Posterior cingulate gyrus (tissue), 11 donors: ENCODE measurements at regions not wholly inside any gene's neighbourhood (a gene's known extent, or its start where the extent isn't known, plus 50 kb on each side); places are given as distances from the start of the nearest gene placed in this dataset.

Experiments
- DNase-seq, 10 donors: peaks; one replicate each; pipeline versions ENCODE4 v3.0.0 to v3.0.0-alpha.2; 2020 to 2021; ENCODE audit warnings: mixed read lengths in 3 of 10
- intact Hi-C: fragments of 100-400 bp; cut with DNase I; formaldehyde crosslinking; loops from one replicate; pipeline ENCODE4 v1.15.1; 2023

DNA sequence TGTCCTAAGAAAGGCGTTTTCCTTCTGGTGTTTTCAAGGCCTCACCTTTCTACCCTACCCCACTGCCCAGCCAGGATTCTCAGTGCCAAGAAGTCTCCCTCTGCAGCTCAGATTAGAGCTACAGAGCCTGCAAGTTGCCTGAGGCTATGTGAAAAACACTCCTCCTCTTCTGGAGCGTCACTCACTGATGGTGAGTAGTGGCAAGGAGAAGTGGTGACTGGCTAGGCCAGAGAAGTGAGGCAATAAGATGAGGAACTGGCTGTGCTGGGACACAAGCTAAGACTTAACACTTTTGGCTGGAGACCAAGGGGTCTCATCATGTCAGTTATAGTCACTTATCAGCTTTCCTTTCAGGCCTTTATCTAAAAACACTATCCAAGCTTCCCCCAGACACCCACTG lies 86.7 kb upstream of the PRKAR2B start:
- intact Hi-C loops = no loop called here
- DNase-seq = no peak

DNA sequence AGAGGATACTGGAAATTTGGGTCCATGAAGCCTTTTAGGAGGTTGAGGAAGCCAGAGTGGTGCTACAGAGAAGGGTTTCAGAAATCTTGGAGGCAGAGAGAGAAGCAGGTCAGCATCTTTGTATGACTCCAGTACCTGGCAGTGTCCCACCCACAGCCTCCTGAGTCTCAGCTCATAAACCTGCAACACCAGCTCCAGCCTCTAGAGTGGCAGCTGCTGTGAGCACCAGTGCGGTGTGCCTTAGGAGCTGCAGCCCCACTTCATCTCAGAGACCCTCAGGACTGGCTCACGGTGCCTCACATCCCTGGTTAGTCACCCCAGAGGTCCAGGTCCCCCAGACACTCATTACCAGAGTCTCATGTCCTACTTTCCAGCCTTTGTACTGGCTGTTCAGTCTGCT lies 84.8 kb upstream of the PRKAR2B start:
- intact Hi-C loops = no loop called here
- DNase-seq = no peak

DNA sequence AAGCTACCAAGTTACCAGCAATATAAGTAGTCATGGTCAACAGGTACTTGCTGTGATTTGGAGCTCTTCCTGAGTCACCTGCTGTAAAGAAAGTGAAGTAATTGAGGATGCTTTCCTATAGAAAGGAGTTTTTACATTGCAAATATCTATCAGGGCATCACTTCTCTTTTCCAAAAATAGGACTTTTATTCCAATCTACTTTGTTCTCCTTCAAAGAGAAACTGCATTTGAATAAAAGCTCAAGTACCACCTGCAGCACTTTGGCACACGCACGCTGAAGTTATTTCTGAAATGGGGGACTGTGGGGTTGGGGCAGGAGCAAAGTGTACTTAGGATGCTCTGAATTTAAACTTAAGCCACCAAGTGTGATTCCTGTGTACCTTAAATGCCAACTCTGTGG lies 81.8 kb upstream of the PRKAR2B start:
- intact Hi-C loops = no loop called here
- DNase-seq = no peak

DNA sequence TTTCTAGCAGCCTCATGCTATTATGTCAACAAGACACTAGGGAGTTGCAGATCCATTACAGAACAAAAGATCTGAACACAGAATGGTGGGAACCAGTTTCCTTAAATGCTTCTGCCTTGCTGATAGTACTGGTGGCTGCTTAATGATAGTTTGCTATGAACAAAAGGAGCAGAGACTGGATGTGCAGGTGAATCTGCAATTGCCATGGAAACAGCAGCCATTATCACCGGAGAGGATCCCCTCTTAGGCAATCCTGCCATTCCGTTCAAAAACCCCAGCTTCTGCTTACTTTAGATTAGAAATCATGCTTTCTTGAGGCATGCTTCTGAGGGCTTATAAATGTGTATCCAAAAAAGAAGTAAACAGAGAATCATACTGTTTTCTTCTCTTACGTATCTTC lies 80.0 kb upstream of the PRKAR2B start:
- peak in 1 of 10 donors; percentile 2 for DNase-seq
- intact Hi-C loops = no loop called here

DNA sequence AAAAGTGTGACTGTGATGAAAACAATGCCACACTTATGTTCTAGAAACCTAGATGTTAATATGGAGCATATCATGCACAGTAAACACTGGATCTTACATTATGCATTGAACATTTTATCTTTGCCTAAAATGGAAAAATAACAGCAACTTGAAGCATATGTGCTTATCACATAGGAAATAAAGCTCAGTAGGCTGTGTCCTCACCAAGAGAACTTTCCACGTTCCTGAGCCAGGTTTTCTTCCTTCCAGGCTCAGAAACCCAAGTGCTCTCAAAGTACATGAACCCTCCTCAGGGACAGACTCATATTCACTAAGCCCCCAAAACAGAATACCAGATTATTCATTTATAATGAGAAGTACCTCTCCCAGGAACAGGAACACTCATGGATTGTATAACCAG lies 79.4 kb upstream of the PRKAR2B start:
- intact Hi-C loops = no loop called here
- no peak for DNase-seq

DNA sequence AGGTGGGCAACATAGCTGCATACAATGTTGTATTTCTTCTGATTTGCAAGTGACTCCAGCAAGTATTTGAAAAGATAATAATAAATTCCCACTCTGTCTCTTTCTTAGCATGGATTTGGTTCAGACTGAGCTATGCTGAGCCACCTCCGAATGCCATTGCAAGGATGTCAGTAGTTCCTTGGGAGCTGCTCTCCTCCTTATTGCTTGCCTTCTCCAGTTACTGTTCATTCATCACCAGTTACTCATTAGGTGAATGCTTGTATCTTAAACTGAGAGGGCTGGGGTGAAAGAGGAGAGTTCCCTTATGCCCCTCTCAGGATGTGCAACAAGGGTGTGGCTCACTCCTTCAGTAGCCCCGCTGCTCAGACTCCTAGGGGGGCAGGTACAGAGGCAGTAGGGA lies 78.4 kb upstream of the PRKAR2B start:
- intact Hi-C loops = no loop called here
- no peak for DNase-seq

DNA sequence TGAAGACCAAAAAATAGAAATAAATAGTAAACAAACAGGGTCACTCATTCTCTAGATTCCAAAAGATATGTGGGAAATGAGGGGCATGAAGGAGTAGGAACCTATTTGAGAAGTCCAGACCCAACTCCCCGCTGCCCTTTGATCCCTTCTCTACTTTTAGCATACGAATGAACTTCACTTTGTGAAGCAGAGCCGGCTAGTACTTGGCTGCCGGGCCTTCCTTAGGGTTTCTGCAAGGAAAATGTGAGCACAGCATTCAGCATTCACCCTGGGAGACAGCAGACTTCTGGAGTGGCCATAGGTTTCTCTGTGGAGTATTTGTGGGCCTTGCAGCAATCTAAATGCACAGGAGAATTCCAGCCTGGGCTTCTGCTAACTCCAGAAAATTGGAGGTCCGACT lies 76.3 kb upstream of the PRKAR2B start:
- no peak for DNase-seq
- intact Hi-C loops = no loop called here

DNA sequence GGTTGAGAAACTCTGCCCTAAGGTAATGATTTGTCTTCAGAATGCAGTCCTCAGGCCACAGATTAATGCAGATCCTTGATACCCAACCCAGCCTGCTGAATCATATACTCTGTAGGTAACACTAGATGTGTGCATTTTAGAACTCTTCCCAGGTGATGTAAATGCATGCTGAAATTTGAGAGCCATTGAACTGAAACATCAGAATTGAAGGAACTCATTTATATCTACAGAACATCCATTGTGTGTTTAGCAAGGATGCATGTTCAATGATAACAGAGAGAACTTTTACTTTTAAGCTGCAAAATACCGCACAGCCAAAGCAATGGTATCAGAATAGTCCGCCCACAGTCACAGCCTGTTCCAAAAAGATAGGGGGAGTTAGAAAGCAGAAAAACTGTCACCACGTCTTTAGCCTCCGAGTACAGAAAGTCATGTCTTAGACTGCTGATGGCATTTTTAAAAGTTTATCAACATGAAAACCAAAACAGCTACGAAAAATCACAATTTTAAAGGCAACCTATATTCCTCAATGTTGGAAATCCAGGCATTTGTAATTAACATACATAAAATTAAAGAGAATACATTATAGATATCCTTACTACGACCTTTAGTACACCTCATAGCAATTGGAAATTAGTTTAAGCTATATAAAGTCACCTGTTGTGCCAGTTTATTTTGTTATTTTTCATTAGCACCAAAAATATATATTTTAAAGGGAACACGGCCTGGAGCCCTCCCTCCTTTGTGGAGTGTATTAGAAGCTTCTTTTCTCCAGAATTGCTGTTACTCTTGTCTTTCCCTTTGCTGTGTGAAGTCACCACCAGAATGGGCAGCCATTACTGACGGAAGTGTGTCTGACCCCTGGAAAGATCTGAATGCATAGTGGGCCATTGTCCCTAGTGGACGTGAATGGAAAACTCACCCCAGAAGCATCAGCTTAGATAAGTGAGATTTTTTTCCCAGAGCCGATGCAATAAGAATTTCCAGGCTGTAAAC lies 65.8 kb upstream of the PRKAR2B start:
- intact Hi-C loops = no loop called here
- DNase-seq = no peak

DNA sequence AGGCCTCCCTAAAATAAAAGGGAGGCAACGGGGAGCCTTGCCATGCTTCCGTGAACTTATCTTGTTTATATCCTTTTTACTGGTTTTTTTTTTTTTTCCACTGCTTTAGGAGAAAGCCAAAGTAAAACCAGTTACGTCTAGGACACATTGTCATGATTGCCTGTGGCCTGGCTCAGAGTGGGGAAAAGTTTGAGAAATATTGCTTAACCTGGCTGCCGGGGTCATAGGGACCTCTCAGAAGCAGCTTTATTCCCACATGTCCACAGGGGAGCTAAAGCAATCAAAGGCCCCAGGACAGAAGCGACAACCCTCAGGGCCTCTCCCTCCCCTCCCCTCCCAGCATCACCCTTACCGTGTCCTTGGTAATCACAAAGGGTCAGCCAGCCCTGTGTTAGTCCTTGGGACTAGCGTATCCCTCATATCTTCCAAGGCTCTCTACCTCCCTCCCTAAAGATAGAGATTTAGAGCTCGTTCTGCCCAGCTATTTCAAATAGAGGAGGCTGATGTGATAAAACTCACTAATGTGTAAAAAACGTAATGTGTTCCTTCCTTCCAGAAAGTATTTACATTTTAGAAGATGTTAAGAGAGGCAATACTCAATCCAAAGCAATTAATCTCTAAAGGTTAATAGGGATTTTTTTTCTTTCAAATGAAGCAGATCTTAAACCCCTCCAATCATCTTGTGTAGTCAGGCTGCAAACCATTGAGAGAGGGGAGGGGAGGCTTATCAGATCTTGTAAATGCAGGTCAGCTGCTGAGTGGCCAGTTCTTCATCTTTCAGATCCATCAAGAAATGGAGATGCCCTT lies 64.8 kb upstream of the PRKAR2B start:
- intact Hi-C loops = no loop called here
- no peak for DNase-seq

DNA sequence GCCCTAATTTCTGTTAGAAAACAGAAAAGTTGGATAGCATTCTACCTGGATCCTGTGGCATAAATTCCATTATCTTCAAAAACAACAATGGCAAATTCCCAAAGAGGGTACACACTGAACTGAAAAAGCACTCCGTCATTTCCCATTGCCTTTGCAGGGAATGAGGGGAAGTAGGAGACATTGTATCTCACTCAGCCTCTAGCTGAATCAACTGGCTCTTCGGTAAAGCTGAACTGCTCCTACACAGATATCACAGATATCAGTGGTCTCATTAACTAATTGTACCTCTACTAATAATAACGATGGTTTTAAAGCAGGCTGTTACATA lies 64.2 kb upstream of the PRKAR2B start:
- no peak for DNase-seq

DNA sequence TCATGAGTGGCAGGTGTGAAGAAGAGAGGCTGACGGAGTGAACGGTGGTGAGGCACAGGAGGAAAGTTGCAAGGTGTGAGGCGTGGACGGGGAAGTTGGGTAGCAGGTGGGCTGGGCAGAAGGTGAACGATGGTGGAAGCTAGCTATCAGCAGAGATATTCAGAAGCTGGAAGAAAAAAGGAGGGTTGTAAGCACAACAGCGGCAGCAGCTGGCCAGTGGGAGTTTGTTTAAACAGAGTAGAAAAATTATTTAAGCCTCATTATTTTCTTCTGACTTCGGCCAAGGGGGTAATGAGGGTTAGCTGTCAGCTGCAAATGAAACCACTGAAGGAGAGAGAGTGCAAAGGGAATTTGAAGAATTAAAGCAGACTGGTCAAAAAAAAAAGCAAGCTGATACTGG lies 62.1 kb upstream of the PRKAR2B start:
- DNase-seq = no peak
- intact Hi-C loops = no loop called here

More for the DNA sequence above, 64.2 kb upstream of the PRKAR2B start:
- intact Hi-C loops = no loop called here

DNA sequence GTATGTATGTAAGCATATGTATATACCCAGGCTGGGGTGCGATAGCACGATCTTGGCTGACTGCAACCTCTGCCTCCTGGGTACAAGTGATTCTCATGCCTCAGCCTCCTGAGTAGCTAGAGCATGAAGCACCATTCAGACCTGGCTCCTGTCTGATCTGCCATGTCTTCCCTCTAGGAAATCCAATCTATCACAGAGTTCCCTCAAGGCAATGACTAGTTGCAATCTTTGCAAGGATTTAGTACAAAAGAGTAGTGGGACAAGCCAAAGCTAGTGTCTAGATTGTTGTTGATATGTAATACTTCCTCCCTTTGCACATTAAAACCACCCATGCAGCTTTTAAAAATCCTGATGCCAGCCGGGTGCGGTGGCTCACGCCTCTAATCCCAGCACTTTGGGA lies 60.5 kb upstream of the PRKAR2B start:
- intact Hi-C loops = no loop called here

DNA sequence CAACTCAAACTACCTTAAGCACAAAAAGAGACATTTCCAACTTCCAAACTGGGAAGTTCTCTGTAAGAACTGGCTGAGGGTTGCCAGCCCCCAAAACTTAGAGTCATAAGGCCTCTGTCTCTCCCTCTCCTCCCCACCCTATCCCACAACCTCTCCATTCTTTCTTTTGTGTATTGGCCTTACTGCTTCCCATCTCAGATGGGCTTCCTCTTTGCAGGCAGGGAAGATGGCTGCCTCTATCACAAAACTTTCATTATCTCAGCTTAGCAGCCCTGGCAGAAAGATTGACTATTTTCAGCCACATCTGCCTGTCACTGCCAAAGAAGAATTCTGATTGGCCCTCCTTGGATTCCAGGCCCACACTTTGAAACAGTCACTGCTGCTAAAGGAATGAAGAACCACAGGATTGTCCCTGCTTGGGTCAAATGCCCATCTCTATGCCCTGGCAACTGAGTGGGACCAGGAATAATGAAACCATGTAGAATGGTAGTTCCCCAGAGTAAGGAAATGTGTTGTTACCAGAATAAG lies 58.0 kb upstream of the PRKAR2B start:
- DNase-seq = no peak
- intact Hi-C loops = no loop called here

More for the DNA sequence above, 60.5 kb upstream of the PRKAR2B start:
- DNase-seq = no peak

DNA sequence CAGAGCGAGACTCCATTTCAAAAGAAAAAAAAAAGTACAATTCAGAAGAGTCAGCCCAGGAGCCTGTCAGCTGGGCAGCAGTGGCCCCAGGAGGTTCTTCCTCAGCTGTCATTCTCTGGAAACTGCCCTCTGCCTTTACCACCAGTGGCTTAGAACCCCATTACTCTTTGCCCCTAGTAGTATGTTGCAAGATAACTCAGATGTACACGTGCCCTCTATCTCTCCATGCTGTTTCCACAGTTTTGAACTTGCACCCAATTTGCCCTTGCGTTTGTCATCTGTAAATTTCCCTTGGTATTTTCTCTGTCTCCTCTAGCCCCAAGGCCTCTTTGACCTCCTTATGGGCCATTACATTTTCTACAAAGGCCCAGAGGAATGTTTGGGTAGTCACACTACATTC lies 56.7 kb upstream of the PRKAR2B start:
- DNase-seq = no peak
- intact Hi-C loops = no loop called here

DNA sequence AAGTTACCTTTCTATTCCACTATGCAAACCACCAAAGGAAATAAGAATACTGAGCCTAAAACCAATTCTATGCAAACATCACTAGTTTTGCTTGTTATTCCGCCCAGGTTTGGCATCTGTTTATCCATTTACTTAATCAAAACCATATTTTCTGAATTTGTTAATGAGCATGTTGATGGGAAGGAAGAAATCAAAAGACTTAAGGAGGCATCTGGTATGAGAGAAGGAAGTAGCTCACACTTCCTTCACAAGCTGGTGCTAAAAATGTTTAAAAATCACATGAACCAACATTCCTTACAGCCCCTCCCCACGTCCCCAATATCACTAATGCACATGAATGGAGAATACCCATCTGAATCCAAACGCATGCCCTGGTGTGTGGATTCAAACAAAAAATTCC lies 52.0 kb upstream of the PRKAR2B start:
- no peak for DNase-seq
- intact Hi-C loops = no loop called here
